Neural cell (in vitro differentiated cells): ENCODE measurements at regions not wholly inside any gene's neighbourhood (a gene's known extent, or its start where the extent isn't known, plus 50 kb on each side); places are given as distances from the start of the nearest gene placed in this dataset.

Experiments used
- CTCF ChIP-seq: fragments of 450-650 bp; IDR thresholded peaks from 2 replicates; pipeline ENCODE4 v1.5.1; 2014; ENCODE audit warnings: antibody characterized with exemption, mild to moderate bottlenecking, moderate library complexity; ENCODE audit not compliant: poor library complexity, severe bottlenecking
- POLR2AphosphoS5 ChIP-seq: IDR thresholded peaks from 2 replicates; pipeline ENCODE4 v1.6.1; 2012
- RAD21 ChIP-seq: fragments of 450-650 bp; conservative IDR thresholded peaks from 2 replicates; pipeline ENCODE4 v1.6.1; 2014; ENCODE audit warnings: antibody characterized with exemption, mild to moderate bottlenecking, moderate library complexity
- SMC3 ChIP-seq: fragments of 450-650 bp; conservative IDR thresholded peaks from 2 replicates; pipeline ENCODE4 v1.6.1; 2014; ENCODE audit warnings: antibody characterized with exemption, mild to moderate bottlenecking, moderate library complexity; ENCODE audit not compliant: poor library complexity
- TAF1 ChIP-seq: IDR thresholded peaks from 2 replicates; pipeline ENCODE4 v1.6.1; 2012; ENCODE audit warnings: low read depth
- TF ChIP-seq, protein P1 (sequence below): IDR thresholded peaks from 2 replicates; pipeline ENCODE4 v1.6.1; 2012; ENCODE audit warnings: borderline replicate concordance

DNA sequence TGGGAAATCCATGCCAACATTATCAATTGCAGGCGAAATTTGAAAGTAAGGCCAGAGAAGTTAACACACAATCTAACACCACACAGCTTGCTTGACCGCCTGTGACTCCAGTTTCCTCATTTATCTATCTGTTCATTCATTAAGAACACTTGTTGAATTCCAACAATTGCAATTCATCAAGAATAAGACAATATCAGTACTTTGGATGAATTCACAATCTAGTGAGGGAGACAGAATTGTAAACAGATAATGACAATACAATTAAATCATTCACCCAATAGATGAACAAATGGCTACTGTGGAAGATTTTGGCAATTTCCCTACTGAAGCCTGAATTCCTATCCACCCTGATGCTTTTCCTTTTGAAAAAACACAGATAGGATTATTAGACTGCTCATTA lies 181.6 kb downstream of the TRIM36 start:
- TF ChIP-seq CTCF (no peak), POLR2AphosphoS5 (no peak), SMC3 (no peak), TAF1 (no peak), RAD21 (no peak)
- TF ChIP-seq, protein P1, sequence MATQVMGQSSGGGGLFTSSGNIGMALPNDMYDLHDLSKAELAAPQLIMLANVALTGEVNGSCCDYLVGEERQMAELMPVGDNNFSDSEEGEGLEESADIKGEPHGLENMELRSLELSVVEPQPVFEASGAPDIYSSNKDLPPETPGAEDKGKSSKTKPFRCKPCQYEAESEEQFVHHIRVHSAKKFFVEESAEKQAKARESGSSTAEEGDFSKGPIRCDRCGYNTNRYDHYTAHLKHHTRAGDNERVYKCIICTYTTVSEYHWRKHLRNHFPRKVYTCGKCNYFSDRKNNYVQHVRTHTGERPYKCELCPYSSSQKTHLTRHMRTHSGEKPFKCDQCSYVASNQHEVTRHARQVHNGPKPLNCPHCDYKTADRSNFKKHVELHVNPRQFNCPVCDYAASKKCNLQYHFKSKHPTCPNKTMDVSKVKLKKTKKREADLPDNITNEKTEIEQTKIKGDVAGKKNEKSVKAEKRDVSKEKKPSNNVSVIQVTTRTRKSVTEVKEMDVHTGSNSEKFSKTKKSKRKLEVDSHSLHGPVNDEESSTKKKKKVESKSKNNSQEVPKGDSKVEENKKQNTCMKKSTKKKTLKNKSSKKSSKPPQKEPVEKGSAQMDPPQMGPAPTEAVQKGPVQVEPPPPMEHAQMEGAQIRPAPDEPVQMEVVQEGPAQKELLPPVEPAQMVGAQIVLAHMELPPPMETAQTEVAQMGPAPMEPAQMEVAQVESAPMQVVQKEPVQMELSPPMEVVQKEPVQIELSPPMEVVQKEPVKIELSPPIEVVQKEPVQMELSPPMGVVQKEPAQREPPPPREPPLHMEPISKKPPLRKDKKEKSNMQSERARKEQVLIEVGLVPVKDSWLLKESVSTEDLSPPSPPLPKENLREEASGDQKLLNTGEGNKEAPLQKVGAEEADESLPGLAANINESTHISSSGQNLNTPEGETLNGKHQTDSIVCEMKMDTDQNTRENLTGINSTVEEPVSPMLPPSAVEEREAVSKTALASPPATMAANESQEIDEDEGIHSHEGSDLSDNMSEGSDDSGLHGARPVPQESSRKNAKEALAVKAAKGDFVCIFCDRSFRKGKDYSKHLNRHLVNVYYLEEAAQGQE = no peak
